ENCODE measurements at regions not wholly inside any gene's neighbourhood (a gene's known extent, or its start where the extent isn't known, plus 50 kb on each side); places are given as distances from the start of the nearest gene placed in this dataset.

DNA sequence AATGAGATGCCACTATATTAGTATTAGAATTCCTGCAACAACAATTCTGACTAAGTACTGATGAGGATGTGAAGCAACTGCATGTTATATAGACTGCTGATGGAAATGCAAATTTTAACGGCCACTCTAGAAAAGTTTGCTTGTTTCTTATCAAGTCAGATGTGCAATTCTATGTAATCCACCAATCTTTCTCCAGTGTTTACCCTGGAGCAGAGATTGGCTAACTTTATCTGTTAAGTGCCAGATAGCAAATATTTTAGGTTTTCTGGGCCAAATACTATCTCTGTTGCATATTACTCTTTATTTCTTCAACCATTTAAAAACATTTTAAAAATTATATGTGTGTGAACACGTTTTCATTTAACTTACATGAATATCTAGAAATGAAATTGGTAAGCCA lies 586.9 kb downstream of the FAM181B start:
- Mint-ChIP-seq H3K4me3 (no peak overlapping the region), H3K27me3 (peaks cover 5% of the 10 kb centered on the region), H3K27ac (no peak overlapping the region), H3K36me3 (ENCODE audit: low read depth) (no peaks in the 10 kb centered on the region), H3K9me3 (no peaks in the 10 kb centered on the region), H3K4me1 (ENCODE audit: low read depth) (no peaks in the 10 kb centered on the region)
- CTCF ChIA-PET = no interaction called here
- TF ChIP-seq, protein P1, sequence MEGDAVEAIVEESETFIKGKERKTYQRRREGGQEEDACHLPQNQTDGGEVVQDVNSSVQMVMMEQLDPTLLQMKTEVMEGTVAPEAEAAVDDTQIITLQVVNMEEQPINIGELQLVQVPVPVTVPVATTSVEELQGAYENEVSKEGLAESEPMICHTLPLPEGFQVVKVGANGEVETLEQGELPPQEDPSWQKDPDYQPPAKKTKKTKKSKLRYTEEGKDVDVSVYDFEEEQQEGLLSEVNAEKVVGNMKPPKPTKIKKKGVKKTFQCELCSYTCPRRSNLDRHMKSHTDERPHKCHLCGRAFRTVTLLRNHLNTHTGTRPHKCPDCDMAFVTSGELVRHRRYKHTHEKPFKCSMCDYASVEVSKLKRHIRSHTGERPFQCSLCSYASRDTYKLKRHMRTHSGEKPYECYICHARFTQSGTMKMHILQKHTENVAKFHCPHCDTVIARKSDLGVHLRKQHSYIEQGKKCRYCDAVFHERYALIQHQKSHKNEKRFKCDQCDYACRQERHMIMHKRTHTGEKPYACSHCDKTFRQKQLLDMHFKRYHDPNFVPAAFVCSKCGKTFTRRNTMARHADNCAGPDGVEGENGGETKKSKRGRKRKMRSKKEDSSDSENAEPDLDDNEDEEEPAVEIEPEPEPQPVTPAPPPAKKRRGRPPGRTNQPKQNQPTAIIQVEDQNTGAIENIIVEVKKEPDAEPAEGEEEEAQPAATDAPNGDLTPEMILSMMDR (IDR thresholded peaks at IDR 0.05) = no peak
- POLR2A ChIA-PET = no interaction called here
- Histone ChIP-seq H3K27me3 (ENCODE audit: control insufficient read depth in 1 of 2, insufficient read depth in 2 of 2, low read length in 2 of 2) (no peaks in the 10 kb centered on the region), H3K4me3 (ENCODE audit: low read length) (no peak overlapping the region), H3K4me1 (ENCODE audit: insufficient read depth, low read length) (no peaks in the 10 kb centered on the region), H3K27ac (ENCODE audit: low read depth in 1 of 2, low read length in 2 of 2) (no peak overlapping the region), H3K9me3 (ENCODE audit: control insufficient read depth in 1 of 2, insufficient read depth in 1 of 2, low read length in 2 of 2) (no peaks in the 10 kb centered on the region), H3K36me3 (ENCODE audit: insufficient read depth, low read length) (no peaks in the 10 kb centered on the region)
- no peak for DNase-seq
- intact Hi-C loops (cut with DNase I, micrococcal nuclease) = no loop called here
- ATAC-seq (ENCODE audit: poor library complexity) = no peak

GRCh38 chr11:82118946-82119345 lies 614.7 kb downstream of the FAM181B start:
- Mint-ChIP-seq H3K36me3 (ENCODE audit: low read depth) (no peaks in the 10 kb centered on the region), H3K27me3 (peaks cover 9% of the 10 kb centered on the region), H3K4me1 (ENCODE audit: low read depth) (no peaks in the 10 kb centered on the region), H3K27ac (no peak overlapping the region), H3K9me3 (no peaks in the 10 kb centered on the region), H3K4me3 (no peak overlapping the region)
- no peak for DNase-seq
- H3K4me3 ChIP-seq (ENCODE audit: low read length) = no peak overlapping the region
- H3K9me3 ChIP-seq (ENCODE audit: control insufficient read depth in 1 of 2, insufficient read depth in 1 of 2, low read length in 2 of 2) = no peaks in the 10 kb centered on the region
- ChIA-PET CTCF (no interaction called here), POLR2A (no interaction called here)
- intact Hi-C loops (cut with DNase I, micrococcal nuclease) = no loop called here
- no peaks in the 10 kb centered on the region for H3K4me1 ChIP-seq (ENCODE audit: insufficient read depth, low read length)
- no peaks in the 10 kb centered on the region for H3K36me3 ChIP-seq (ENCODE audit: insufficient read depth, low read length)
- no peaks in the 10 kb centered on the region for H3K27me3 ChIP-seq (ENCODE audit: control insufficient read depth in 1 of 2, insufficient read depth in 2 of 2, low read length in 2 of 2)
- ATAC-seq (ENCODE audit: poor library complexity) = no peak
- TF ChIP-seq, protein P1 (IDR thresholded peaks at IDR 0.05) = no peak
- no peak overlapping the region for H3K27ac ChIP-seq (ENCODE audit: low read depth in 1 of 2, low read length in 2 of 2)

- Histone ChIP-seq H3K27ac (ENCODE audit: low read depth in 1 of 2, low read length in 2 of 2) (no peak overlapping the region), H3K36me3 (ENCODE audit: insufficient read depth, low read length) (no peaks in the 10 kb centered on the region), H3K27me3 (ENCODE audit: control insufficient read depth in 1 of 2, insufficient read depth in 2 of 2, low read length in 2 of 2) (no peaks in the 10 kb centered on the region), H3K4me1 (ENCODE audit: insufficient read depth, low read length) (no peaks in the 10 kb centered on the region), H3K4me3 (ENCODE audit: low read length) (no peak overlapping the region), H3K9me3 (ENCODE audit: control insufficient read depth in 1 of 2, insufficient read depth in 1 of 2, low read length in 2 of 2) (no peaks in the 10 kb centered on the region)
- Mint-ChIP-seq H3K27me3 (peaks cover 9% of the 10 kb centered on the region), H3K4me1 (ENCODE audit: low read depth) (no peaks in the 10 kb centered on the region), H3K36me3 (ENCODE audit: low read depth) (no peaks in the 10 kb centered on the region), H3K4me3 (no peak overlapping the region), H3K27ac (no peak overlapping the region), H3K9me3 (no peaks in the 10 kb centered on the region)
- intact Hi-C loops (cut with DNase I, micrococcal nuclease) = no loop called here
- CTCF ChIA-PET = no interaction called here
- POLR2A ChIA-PET = no interaction called here
- TF ChIP-seq, protein P1 (IDR thresholded peaks at IDR 0.05) = no peak
- DNase-seq (no peak), ATAC-seq (ENCODE audit: poor library complexity) (no peak)
Observed at GRCh38 chr11:82117362-82117761, 616.3 kb downstream of the FAM181B start.

Measured in CD4-positive, alpha-beta T cell (primary cell).